GM10266 (cell line): ENCODE measurements at regions not wholly inside any gene's neighbourhood (a gene's known extent, or its start where the extent isn't known, plus 50 kb on each side); places are given as distances from the start of the nearest gene placed in this dataset.

Experiments used
- DNase-seq: peaks from one replicate; pipeline ENCODE4 v3.0.0; 2012; ENCODE audit errors: extremely low spot score
- TF ChIP-seq, protein P1 (sequence below): IDR thresholded peaks from 2 replicates; pipeline ENCODE4 v1.5.1; 2012; ENCODE audit warnings: mild to moderate bottlenecking, low read depth; ENCODE audit not compliant: control insufficient read depth, insufficient read depth; ENCODE audit errors: missing control alignments

DNA sequence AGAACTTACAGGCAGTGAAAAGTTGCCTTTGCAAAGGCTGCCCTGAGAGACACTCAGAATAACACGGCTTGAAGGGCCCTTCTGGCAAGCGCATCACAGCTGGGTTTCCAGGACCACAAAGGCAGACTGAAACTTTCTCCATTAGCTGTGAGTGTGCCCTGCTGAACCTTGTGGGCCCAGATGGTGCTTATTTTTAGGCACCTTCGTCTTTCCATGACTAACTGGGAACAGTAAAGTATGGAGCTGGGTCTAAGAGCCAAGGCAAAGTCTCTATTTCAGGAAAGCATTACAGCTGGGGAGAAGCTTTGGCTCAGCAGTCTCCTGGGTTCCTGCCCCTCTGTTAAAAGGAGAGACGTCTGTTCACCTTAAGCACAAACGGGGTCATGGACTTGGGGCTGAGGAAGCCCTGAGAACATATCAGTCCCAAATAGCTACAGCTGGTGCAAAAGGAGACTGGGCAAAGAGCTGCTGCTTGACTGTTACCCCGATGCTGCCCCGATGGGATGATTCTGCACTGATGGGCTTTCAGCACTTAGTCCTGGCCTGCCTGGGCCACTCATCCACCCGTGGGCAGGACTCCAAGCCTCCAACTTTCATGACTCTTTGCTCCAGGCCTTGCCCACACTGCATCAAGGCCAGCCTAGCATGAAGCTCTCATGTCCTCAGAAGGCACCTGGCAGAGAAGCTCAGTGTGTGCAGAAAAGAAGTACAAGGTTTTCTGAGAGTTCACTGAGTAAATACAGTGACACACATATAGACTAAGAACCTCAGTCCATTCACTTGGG, 248.3 kb downstream of the PHLDA1 start:
- no peak for DNase-seq
- TF ChIP-seq, protein P1, sequence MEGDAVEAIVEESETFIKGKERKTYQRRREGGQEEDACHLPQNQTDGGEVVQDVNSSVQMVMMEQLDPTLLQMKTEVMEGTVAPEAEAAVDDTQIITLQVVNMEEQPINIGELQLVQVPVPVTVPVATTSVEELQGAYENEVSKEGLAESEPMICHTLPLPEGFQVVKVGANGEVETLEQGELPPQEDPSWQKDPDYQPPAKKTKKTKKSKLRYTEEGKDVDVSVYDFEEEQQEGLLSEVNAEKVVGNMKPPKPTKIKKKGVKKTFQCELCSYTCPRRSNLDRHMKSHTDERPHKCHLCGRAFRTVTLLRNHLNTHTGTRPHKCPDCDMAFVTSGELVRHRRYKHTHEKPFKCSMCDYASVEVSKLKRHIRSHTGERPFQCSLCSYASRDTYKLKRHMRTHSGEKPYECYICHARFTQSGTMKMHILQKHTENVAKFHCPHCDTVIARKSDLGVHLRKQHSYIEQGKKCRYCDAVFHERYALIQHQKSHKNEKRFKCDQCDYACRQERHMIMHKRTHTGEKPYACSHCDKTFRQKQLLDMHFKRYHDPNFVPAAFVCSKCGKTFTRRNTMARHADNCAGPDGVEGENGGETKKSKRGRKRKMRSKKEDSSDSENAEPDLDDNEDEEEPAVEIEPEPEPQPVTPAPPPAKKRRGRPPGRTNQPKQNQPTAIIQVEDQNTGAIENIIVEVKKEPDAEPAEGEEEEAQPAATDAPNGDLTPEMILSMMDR = no peak

DNA sequence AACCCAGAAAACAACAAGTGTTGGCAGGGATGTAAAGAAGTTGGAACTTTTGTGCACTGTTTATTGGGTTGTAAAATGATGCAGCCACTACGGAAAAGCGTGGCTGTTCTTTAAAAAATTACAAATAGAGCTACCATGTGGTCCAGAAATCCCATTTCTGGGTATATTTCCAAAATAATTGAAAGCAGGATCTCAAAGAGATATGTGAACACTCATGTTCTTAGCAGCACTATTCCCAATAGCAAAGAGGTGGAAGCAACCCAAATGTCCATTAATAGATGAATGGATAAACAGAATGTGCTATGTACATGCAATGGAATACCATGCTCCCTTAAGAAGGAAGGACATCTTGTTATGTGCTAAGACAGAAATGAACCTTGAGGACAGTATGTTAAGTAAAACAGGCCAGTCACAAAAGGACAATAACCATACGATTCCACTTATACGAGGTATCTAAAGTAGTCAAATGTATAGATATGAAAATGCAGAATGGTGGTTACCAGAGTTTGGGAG, 249.5 kb downstream of the PHLDA1 start:
- TF ChIP-seq, protein P1 = no peak
- no peak for DNase-seq

DNA sequence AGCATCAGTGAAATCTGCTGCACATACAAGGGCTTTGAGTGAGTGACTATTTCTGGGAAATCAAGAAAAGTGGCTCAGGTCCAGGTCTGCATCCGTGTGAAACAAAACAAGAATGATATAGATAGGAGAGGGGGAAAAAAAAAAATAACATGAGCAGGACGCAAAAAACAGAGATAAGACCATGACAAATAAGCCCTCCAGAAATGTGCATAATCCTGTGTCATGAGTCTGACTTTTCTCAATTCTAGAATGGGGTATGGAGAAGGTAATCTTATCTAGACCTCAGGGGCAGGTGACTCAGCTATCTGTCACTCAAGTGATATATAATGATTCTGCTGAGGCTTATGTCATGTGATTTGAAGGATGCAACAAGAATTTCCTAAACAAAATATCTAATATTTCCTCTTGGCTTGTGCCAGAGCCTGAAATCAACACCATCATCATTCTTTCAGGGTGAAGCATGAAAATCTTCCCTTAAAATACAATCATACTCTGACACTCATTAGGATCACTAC, 250.0 kb downstream of the PHLDA1 start:
- TF ChIP-seq, protein P1 = no peak
- no peak for DNase-seq

DNA sequence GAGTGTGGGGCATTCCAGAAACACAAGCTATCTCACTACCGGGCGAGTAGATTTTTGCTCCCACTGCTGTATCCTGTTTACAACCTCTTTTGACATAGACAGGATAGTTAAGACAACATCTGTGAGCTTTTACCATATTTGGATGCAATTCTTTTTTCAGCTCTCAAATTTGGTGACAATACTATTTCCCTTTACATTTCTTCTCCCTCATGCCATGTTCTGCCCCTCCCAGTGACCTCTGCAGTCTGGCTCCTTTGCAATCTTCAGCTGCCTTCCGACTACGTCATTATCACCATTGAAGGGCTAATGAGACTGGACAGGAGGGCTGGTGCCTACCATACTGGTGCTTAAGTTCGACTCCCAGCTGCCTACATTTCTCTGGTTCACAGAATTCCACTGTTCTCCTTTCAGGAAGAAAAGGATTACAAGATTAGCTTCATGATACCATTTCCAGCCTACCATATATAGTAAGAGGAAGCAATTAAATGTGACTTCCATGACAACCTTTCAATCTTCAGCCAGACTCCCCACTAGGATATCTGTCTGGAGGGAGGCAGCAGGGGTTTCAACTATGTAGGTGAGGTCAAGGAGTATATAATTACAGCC, 251.6 kb downstream of the PHLDA1 start:
- DNase-seq = no peak
- TF ChIP-seq, protein P1 = no peak

DNA sequence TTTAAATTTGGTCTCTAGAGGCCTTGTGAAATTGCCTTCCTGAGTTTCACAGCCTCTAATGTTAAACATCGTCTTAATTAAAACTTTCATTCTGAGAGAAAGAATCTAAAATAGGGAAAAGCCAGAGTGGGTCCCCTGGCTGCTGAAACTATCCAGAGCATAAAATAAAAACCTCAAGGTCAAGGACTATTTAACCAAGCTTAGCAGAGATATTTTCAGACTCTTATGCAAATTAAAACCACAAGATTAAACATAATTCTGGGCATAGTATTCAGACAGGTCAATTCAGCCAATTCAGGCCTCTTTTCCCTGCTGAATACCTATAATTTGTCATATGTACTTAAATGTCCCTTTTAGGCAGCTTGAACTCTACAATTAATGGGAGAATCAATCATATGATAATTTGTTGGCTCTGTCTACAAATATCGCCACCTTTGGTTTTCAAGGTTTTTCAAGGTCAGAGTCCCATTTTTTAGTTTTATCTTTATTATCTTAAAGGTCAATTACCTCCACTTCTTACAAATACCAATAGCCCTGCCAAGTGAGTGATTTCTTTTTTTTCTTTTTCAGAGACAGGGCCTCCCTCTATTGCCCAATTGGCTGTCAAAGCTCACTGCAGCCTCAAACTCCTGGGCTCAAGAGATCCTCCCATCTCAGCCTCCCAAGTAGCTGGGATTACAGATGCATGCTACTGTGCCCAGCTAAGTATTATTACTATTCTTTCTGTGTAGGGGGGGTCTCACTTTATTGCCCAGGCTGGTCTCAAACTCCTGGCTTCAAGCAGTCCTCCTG, 257.1 kb downstream of the PHLDA1 start:
- TF ChIP-seq, protein P1 = no peak
- DNase-seq = no peak

DNA sequence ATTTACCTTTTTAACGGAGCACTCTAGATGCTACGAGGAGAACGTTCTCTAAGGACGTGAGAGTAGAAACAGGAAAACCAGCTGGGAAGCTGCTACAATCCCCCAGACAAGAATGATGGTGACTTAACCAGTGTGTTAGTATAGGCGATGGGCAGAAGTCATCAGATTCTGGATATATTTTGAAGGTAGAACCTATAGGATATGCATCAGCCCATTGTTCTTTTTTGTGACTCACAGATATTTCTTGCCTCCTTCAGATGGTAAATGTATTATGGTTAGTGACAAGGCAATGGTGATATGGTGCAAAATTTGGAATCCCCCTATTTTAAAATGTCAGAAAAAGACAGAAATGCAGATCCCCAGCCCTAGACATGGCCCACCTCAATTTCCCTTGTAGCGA, 258.2 kb downstream of the PHLDA1 start:
- no peak for DNase-seq
- TF ChIP-seq, protein P1 = no peak

DNA sequence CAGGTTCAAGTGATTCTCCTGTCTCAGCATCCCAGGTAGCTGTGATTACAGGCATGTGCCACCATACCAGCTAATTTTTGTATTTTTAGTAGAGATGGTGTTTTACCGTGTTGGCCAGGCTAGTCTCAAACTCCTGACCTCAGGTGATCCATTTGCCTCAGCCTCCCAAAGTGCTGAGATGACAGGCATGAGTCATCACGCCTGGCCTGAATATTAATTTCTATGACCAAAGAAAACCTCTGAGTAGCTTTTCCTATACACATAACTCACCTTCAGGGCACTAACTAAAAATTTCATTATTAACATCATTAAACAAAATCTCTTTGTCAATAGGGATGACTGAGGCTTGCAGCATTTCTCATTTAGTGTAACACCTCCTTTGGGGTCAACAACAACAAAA, 259.6 kb upstream of the KRR1 start:
- TF ChIP-seq, protein P1 = no peak
- no peak for DNase-seq
